ENCODE measurements at regions not wholly inside any gene's neighbourhood (a gene's known extent, or its start where the extent isn't known, plus 50 kb on each side); places are given as distances from the start of the nearest gene placed in this dataset.
"Not testable (repeated sequence)": the region's sequence is repeated elsewhere in the genome, so short reads cannot be mapped to it uniquely, and the experiment has no call there.

GRCh38 chr7:109456116-109456515, 886.4 kb downstream of the DNAJB9 start:
- no peak for DNase-seq (ENCODE audit: low read depth, low spot score)

DNA sequence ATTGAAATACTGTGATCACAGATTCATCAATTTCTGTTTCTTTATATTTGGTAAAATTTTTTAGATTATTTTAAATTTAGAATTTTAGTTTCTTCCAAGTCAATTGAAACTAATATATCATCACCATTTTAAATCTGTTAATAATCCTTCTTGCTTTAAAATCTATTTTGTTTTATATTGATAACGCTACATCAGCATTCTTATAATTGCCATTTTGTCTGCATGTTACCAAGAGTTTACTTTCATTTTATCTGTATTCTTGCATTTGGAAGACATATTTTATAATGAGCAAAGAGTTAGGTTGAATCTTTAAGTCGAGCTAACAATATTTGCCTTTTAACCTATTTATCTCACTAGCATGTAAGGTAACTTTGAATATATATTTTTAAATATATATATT, 890.6 kb downstream of the DNAJB9 start:
- no peak for DNase-seq (ENCODE audit: low read depth, low spot score)

GRCh38 chr7:109462171-109462570, 892.5 kb downstream of the DNAJB9 start:
- DNase-seq (ENCODE audit: low read depth, low spot score), result no peak

- DNase-seq (ENCODE audit: low read depth, low spot score), result not testable (repeated sequence)
Observed at GRCh38 chr7:109467729-109468128, 898.1 kb downstream of the DNAJB9 start.

GRCh38 chr7:109473172-109473571, 903.5 kb downstream of the DNAJB9 start:
- no peak for DNase-seq (ENCODE audit: low read depth, low spot score)

DNA sequence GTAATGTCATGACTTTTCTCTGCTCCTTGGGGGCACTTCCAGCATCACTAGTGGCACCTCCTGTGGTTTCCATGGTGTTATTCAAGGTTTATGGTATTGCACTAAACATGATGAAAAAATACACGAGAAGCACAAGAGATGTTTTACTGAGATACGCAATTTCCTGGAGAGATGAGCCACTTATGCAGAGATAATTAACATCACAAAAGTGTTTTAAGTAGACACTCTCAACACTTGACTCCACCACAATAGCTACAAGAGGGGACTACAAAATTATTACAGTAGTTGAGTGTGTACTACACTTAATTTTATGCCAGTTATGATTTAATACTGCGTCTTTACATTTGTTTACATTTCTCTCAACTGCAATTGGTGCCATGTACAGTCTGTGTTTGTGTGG, 906.7 kb downstream of the DNAJB9 start:
- DNase-seq (ENCODE audit: low read depth, low spot score), result no peak

DNA sequence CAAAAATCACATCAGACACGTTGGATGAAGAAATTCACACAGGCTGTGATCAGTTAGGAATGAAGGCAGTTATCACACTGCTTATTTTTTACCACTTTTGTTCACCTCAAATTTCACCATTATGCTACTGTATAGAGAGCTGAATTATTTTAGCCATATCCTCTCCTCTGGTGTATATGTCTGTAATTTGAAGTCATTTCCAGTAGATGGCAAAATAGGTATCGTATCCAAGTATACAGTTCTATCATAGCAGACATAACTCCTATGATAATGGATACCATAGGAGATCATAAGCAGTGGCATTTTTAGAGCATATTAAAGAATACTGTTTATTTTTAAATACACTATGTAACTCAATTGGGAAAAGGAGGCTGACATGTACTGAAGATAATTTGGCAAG, 909.7 kb downstream of the DNAJB9 start:
- no peak for DNase-seq (ENCODE audit: low read depth, low spot score)

- not testable (repeated sequence) for DNase-seq (ENCODE audit: low read depth, low spot score)
Observed at GRCh38 chr7:109490607-109491006, 920.9 kb downstream of the DNAJB9 start.

DNA sequence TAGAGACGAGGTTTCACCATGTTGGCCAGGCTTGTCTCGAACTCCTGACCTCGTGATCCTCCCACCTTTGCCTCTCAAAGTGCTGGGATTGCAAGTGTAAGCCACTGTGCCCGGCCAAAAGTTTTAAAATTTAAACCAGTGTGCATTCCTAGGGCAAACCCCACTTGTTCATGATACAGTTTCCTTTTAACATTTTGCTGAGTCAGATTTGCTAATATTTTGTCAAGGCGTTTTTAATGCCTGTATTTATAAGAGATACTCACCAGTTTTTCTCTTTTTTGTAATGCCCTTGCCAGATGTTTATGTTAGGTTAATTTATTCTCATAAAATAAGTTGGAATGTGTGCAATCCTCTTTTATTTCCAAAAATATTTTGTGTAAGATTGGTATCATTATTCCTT, 927.4 kb downstream of the DNAJB9 start:
- DNase-seq (ENCODE audit: low read depth, low spot score), result no peak

DNA sequence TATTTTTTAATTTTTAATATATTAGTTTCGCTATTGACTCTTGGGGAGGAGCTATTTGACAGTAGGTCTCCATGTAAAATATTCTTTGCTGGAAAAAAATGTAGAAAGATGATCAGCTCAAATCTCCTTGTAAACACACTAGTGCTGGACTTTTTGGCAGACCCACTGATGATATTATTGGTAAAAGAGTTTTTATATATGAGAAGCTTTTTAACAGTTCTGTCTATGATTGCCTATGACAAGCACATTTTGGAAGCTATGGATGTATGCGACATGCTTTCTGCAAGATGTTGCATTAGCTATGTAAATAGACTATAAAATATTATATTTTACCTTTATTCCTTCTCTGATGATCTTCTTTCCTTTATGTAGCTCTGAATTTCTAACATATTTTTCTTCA, 928.5 kb downstream of the DNAJB9 start:
- DNase-seq (ENCODE audit: low read depth, low spot score), result no peak

DNA sequence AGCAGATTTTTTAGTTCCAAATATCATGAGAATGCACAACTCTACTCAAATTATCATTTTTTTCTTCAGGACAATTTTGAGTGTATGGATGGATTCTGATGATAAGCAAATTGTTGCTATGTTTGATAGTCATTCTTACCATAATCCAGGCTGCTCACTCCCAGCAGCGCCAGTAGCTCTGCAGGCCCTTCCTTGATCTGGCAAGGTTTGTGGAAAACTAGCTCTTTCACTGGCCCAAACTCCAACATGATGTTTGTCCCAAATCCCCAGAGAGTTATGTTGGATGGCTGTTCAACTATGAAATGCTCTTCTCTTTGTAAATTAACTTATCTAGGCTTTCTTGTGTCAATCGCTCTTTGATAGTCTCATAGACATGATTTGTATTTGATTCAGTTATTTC, 933.7 kb downstream of the DNAJB9 start:
- DNase-seq (ENCODE audit: low read depth, low spot score), result no peak

DNA sequence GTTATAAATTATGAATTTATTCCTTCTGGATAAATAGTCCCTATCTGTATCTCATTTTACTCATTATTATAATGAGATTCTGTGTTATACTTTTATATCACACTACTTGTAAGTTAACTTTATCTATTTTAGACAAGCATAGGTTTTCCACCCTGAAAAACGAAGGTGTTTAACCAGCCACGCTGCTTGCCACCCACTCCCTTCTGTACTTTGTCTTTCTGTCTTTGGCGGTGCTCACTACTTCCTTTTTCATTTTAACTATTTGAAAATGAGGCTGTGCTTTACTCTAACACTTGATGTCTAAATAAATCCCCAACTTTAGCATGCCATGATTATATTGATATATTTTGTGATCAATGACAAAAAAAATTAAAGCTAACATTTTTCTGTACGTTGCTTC, 952.9 kb downstream of the DNAJB9 start:
- no peak for DNase-seq (ENCODE audit: low read depth, low spot score)

GRCh38 chr7:109527833-109528232, 958.2 kb downstream of the DNAJB9 start:
- no peak for DNase-seq (ENCODE audit: low read depth, low spot score)

DNA sequence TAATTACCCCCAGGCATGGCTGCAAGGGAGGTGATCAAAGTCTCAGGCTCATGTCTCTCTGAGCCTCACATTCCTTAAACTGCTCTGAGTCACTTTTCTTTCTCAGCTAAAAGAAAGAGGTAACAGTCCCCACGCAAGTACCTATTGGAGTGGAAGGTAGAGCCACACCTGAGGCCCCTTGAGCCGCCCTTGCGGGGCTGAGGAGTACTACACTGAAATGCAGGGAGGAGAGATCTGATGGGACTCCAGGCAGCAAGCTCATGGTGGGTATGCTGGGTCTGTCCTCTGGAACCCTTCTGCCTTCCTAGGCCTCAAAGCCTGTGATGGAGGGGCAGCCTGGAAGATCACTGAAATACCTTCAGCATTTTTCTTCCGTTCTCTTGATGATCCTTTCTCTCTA, 960.0 kb downstream of the DNAJB9 start:
- DNase-seq (ENCODE audit: low read depth, low spot score), result no peak

DNA sequence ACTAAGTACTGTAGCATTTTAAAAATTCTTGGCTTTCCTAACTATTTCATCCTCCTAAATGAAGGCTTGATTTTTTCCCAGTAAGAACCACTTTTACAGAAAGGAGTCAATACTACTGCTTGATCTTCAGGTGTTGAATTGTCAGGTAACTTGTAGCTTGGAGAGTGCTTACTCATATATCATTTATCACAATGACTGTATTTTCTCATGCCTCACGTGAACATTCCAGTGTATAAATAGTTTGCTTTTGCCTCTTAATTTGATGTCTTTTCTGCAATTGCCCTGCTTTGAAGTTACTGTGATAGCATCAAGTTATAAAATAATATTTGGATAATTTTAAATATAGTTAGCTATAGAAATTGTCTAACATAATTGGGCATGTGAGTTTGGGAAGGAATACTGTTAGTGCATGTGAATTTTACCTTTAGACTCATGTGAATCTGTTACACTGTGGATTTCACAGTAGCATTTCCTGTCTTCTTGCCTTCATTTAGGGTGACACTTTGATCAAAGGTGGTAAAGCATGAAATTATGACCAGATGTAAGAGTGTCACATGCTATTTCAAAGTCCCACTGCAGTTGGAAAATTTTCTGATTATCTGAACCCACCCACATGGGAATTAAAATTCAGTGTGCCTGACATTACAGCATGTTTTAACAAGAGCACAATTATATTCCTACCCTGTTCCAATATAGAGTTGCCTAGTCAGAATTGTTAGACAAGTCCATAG, 962.8 kb downstream of the DNAJB9 start:
- no peak for DNase-seq (ENCODE audit: low read depth, low spot score)

DNA sequence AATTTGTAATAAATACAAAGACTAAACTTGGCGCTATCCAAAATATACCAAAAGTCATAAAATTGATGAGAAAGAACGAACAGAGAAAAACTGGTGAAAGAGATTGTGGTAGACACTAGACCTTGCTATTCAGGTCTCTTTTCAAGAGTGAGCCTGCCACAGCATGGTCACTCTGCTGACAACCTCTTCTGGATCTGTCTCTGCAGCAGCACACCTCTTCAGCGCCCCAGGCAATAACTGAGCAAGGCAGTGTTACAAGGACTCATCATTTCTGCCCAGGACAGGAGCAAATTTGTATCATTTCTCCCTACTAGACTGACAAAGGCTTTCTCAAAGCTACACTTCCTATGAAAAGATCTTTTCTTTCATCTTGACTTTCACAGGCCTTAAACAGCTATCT, 976.0 kb downstream of the DNAJB9 start:
- DNase-seq (ENCODE audit: low read depth, low spot score), result no peak

GRCh38 chr7:109549471-109550193, 980.0 kb downstream of the DNAJB9 start:
- no peak for DNase-seq (ENCODE audit: low read depth, low spot score)

- no peak for DNase-seq (ENCODE audit: low read depth, low spot score)
Observed at GRCh38 chr7:109552017-109552416, 982.3 kb downstream of the DNAJB9 start.

DNA sequence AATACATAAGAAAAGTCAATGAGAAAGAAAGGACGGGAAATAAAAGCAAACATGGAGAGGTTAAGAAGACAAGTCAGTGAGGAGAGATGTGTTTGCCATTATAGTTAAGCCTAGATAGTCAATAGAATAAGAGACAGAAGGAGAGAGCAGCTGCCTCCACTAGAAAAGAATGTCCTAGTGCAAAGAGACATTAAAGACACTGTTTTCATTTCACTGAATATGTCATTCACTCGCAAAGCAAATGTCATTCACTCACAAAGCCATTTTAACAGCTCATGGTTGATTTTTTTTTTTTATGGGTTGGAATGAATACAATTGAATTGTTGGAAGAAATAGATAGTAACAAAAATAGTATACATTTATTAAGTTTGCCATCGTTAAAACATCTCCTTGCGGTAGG, 1007.6 kb downstream of the DNAJB9 start:
- DNase-seq (ENCODE audit: low read depth, low spot score), result no peak

- no peak for DNase-seq (ENCODE audit: low read depth, low spot score)
Observed at GRCh38 chr7:109579901-109580300, 1010.2 kb downstream of the DNAJB9 start.

- DNase-seq (ENCODE audit: low read depth, low spot score), result no peak
Observed at GRCh38 chr7:109582211-109582610, 1012.5 kb downstream of the DNAJB9 start.

DNA sequence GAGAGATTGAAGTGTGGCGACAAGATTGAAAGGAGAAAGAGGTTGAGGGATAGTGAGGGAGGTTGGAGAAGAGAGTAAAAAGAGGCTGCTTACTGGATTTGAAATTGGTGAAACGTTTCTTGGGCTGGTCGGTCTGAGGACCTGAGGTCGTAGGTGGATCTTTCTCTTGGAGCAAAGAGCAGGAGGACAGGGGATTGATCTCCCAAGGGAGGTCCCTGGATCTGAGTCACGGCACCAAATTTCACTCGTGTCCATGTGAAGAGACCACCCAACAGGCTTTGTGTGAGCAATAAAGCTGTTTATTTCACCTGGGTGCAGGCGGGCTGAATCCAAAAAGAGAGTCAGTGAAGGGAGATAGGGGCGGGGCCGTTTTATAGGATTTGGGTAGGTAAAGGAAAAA, 1027.3 kb downstream of the DNAJB9 start:
- not testable (repeated sequence) for DNase-seq (ENCODE audit: low read depth, low spot score)

DNA sequence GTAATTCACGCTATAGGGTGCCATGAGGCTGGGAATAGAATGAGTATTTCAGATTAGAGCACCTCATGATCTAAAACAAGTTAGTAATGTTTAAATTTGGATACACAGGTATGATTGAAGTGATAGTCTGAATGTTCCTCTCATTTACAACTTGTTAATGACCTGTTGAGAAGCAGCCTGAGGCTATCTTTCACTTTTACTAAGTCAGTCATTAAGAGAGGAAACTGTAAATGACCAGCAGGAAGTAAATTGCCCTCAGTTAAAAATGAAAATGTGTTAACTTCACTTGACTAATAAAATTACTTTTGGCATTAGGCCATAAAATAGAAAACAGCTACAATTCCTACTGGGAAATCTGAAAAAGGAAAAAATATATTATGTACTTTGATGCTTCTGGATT, 1042.0 kb downstream of the DNAJB9 start:
- no peak for DNase-seq (ENCODE audit: low read depth, low spot score)

Measured in brain pericyte (primary cell).